Thyroid gland (tissue), 4 donors: ENCODE measurements at regions not wholly inside any gene's neighbourhood (a gene's known extent, or its start where the extent isn't known, plus 50 kb on each side); places are given as distances from the start of the nearest gene placed in this dataset.
"Not testable (repeated sequence)": the region's sequence is repeated elsewhere in the genome, so short reads cannot be mapped to it uniquely, and the experiment has no call there.

Experiments used
- DNase-seq, 2 donors: peaks; one replicate each; pipeline ENCODE4 v3.0.0-alpha.2; 2019
- H3K27ac ChIP-seq, 3 donors: fragments of 200-600 bp; sonication (generic); 1 replicate in 2 of 3; 2 replicates in 1 of 3; pipeline ENCODE4 v1.5.1; 2016 to 2019; ENCODE audit warnings: mild to moderate bottlenecking in 1 of 3, moderate library complexity in 1 of 3
- H3K27me3 ChIP-seq: fragments of 200-600 bp; sonication (generic); one replicate; pipeline ENCODE4 v1.5.1; 2019
- H3K36me3 ChIP-seq, 2 donors: fragments of 200-600 bp; sonication (generic); one replicate each; pipeline ENCODE4 v1.5.1; 2016 to 2019
- H3K4me1 ChIP-seq, 2 donors: fragments of 200-600 bp; sonication (generic); one replicate each; pipeline ENCODE4 v1.5.1; 2017 to 2019
- H3K4me3 ChIP-seq, 3 donors: fragments of 200-600 bp; sonication (generic); replicated peaks in 1 of 3; 1 replicate in 2 of 3; 2 replicates in 1 of 3; pipeline ENCODE4 v1.5.1; 2016; ENCODE audit warnings: mild to moderate bottlenecking in 1 of 3
- H3K9me3 ChIP-seq: fragments of 200-600 bp; sonication (generic); one replicate; pipeline ENCODE4 v1.5.1; 2017
- POLR2A ChIP-seq, 2 donors: fragments of 450-650 bp; IDR thresholded peaks; one replicate each; pipeline ENCODE4 v1.6.1; 2017; ENCODE audit warnings: antibody characterized with exemption in 2 of 2, mild to moderate bottlenecking in 2 of 2, moderate library complexity in 1 of 2
- WGBS, 2 donors: methylation state at CpG; one replicate each; pipeline ENCODE4 v1.1.5; 2017; 5-methylcytosine and 5-hydroxymethylcytosine counted together
- intact Hi-C: fragments of 100-400 bp; cut with DNase I; formaldehyde crosslinking; loops from one replicate; pipeline ENCODE4 v1.15.1; 2023
- TF ChIP-seq, protein P1 (sequence below), 6 experiments: fragments of 200-600 bp in 3 of 6; fragments of 450-650 bp in 3 of 6; sonication (generic) in 3 of 6; IDR thresholded peaks; one replicate each; pipeline ENCODE4 v1.5.1; 2016 to 2019; ENCODE audit warnings: antibody characterized with exemption in 6 of 6, mild to moderate bottlenecking in 2 of 6, inconsistent platforms in 1 of 6, moderate library complexity in 1 of 6

DNA sequence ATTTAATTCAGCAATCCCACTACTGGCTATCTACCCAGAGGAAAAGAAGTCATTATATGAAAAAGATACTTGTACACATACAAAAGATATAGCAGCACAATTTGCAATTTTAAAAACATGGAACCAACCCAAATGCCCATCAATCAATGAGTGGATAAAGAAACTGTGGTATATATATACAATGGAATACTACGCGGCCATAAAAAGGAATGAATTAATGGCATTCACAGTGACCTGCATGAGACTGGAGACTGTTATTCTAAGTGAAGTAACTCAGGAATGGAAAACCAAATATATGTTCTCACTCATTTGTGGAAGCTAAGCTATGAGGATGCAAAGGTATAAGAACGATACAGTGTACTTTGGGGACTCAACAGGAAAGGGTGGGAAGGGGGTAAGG, 102.8 kb upstream of the KCNMA1 start:
- DNase-seq, intact Hi-C loops, H3K27ac ChIP-seq, H3K36me3 ChIP-seq, H3K9me3 ChIP-seq, H3K4me1 ChIP-seq, H3K27me3 ChIP-seq, H3K4me3 ChIP-seq: not testable (repeated sequence)
- WGBS, 2 donors = 94 to 98% methylated on average over 3 of the region's 3 CpGs

DNA sequence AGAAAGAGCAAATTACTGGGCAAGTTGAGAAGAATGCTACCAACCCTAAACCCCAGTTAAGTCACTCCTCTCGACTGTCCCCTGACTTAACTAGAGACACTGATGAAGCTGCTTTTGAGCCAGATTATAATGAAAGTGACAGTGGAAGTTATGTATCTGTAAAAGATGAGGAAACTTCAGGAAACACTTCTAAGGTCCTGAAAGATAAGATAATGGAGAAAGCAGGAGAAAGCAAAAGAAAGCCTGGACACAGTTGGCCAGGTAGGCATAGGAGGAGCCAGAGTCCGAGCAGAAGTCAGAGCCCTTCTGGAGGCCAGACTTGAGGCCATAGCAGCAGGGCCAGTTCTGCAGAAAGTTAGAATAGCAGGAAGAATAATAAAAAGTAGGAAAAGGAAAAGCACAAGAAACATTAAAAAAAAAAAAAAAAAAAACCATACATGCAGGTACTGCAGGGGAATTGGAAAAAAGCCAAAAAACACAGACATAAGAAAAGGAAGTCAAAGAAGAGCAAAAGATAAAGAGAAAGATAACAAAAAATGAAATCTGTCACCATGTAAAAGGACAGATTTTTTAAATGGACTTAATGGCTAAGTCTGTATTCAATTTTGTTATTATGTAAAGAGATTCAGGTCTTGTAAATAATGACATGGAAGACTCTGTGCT, 101.0 kb upstream of the KCNMA1 start:
- intact Hi-C loops = no loop called here

DNA sequence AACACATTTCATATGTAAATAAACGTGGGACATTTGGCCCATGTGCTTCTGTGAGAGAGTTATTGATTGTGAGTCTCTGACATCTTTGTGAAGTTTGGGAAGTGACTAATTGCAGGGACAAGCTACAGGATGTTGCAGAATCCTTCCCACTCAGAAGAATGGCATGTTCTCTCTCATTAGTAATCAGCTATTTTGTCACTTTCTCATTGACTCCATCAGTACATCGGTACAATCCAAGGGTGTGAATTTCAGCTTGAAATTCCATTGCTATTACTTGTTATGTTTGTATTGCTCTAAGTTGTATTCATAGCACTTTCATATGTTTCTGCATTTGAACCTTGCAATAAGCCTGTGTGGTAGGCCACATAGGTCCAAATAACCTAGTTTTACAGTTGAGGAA, 100.0 kb upstream of the KCNMA1 start:
- WGBS, 2 donors = 78 to 84% methylated on average over 2 of the region's 2 CpGs
- TF ChIP-seq POLR2A (IDR thresholded peaks at IDR 0.05) = no peak
- TF ChIP-seq, protein P1, sequence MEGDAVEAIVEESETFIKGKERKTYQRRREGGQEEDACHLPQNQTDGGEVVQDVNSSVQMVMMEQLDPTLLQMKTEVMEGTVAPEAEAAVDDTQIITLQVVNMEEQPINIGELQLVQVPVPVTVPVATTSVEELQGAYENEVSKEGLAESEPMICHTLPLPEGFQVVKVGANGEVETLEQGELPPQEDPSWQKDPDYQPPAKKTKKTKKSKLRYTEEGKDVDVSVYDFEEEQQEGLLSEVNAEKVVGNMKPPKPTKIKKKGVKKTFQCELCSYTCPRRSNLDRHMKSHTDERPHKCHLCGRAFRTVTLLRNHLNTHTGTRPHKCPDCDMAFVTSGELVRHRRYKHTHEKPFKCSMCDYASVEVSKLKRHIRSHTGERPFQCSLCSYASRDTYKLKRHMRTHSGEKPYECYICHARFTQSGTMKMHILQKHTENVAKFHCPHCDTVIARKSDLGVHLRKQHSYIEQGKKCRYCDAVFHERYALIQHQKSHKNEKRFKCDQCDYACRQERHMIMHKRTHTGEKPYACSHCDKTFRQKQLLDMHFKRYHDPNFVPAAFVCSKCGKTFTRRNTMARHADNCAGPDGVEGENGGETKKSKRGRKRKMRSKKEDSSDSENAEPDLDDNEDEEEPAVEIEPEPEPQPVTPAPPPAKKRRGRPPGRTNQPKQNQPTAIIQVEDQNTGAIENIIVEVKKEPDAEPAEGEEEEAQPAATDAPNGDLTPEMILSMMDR (IDR thresholded peaks at IDR 0.05) = no peak
- Histone ChIP-seq H3K9me3 (no peaks in the 10 kb centered on the region), H3K4me3 (no peak overlapping the region), H3K36me3 (no peaks in the 10 kb centered on the region), H3K27ac (no peak overlapping the region), H3K4me1 (no peaks in the 10 kb centered on the region), H3K27me3 (no peaks in the 10 kb centered on the region)
- intact Hi-C loops = no loop called here
- no peak for DNase-seq

More for the DNA sequence above, 101.0 kb upstream of the KCNMA1 start:
- 76 to 89% methylated on average over 2 of the region's 2 CpGs for WGBS, 2 donors
- DNase-seq = no peak
- H3K27me3 ChIP-seq = no peaks in the 10 kb centered on the region
- H3K4me1 ChIP-seq = no peaks in the 10 kb centered on the region
- no peak overlapping the region for H3K4me3 ChIP-seq
- H3K36me3 ChIP-seq = no peaks in the 10 kb centered on the region
- no peaks in the 10 kb centered on the region for H3K9me3 ChIP-seq
- TF ChIP-seq, protein P1 (IDR thresholded peaks at IDR 0.05) = no peak
- no peak for TF ChIP-seq POLR2A (IDR thresholded peaks at IDR 0.05)
- no peak overlapping the region for H3K27ac ChIP-seq

DNA sequence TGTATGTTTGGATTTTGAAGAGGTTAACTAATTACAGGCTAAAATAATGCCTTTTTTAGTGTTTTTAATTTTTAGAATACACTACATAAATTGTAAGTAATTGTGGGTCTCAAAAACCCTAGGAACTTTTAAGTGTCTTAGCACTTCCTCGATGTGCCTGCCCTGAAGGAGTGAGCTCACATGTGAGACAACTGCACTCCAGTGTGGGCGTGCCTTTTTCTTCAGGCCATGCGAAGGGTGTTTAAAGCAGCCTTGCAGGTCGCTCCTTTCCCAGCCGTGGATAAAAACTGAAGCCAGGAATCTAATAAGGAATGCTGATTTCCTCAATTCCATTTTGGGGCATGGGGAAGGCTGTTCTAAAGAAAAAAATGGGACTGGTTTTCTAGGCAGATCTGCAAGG, 97.5 kb upstream of the KCNMA1 start:
- DNase-seq = peak in 1 of 2 donors; percentile 11
- WGBS, 2 donors = 32 to 48% methylated on average over 5 of the region's 5 CpGs
- intact Hi-C loops, H3K27ac ChIP-seq, H3K9me3 ChIP-seq, H3K36me3 ChIP-seq, H3K27me3 ChIP-seq, H3K4me3 ChIP-seq, H3K4me1 ChIP-seq: not testable (repeated sequence)

DNA sequence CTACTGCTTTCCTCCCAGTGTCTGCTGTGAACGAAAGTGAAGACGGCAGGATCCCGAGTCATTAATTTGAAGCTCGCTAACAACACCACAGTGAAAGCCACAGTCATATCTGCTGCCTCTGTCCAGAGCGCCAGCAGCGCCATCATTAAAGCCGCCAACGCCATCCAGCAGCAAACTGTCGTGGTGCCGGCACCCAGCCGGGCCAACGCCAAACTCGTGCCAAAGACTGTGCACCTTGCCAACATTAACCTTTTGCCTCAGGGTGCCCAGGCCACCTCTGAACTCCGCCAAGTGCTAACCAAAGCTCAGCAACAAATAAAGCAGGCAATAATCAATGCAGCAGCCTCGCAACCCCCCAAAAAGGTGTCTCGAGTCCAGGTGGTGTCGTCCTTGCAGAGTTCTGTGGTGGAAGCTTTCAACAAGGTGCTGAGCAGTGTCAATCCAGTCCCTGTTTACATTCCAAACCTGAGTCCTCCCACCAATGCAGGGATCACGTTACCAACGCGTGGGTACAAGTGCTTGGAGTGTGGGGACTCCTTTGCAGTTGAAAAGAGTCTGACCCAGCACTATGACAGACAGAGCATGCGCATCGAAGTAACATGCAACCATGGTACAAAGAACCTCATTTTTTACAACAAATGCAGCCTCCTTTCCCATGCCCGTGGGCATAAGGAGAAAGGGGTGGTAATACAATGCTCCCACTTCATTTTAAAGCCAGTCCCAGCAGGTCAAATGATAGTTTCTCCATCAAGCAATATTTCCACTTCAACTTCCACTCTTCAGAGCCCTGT, 94.8 kb upstream of the KCNMA1 start:
- no peak overlapping the region for H3K27ac ChIP-seq
- whole genome bisulfite sequencing, 2 donors = 70 to 72% methylated on average over 21 of the region's 23 CpGs
- H3K4me1 ChIP-seq = no peaks in the 10 kb centered on the region
- intact Hi-C loops = no loop called here
- no peak for DNase-seq
- H3K27me3 ChIP-seq = no peaks in the 10 kb centered on the region
- H3K9me3 ChIP-seq = no peaks in the 10 kb centered on the region
- no peak overlapping the region for H3K4me3 ChIP-seq
- TF ChIP-seq POLR2A (IDR thresholded peaks at IDR 0.05) = no peak
- TF ChIP-seq, protein P1 (IDR thresholded peaks at IDR 0.05) = no peak
- no peaks in the 10 kb centered on the region for H3K36me3 ChIP-seq

DNA sequence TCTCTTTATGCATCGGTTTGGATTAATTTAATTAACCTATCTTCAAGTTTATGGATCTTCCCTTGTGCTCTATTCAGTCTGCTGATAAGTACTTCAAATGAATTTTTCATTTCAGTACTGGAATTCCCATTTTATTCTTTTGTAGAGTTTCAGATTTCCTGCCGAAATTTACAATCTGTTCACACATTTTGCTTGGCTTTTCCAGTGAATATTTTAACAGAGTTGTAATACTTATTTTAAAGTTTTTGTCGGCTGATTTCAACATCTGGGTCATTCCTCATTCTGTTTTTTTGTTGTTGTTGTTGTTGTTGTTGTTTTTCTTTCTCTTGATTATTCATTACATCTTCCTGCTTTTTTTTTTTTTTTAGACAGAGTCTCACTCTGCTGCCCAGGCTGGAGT, 89.9 kb upstream of the KCNMA1 start:
- intact Hi-C loops = no loop called here
- Histone ChIP-seq H3K9me3 (no peaks in the 10 kb centered on the region), H3K27me3 (no peaks in the 10 kb centered on the region), H3K36me3 (no peaks in the 10 kb centered on the region), H3K4me3 (no peak overlapping the region), H3K27ac (no peak overlapping the region), H3K4me1 (peaks cover 0 to 5% of the 10 kb centered on the region in 2 donors)
- WGBS, 2 donors = 92 to 93% methylated on average over 3 of the region's 3 CpGs
- no peak for TF ChIP-seq POLR2A (IDR thresholded peaks at IDR 0.05)
- TF ChIP-seq, protein P1 (IDR thresholded peaks at IDR 0.05) = no peak
- no peak for DNase-seq
